Ectodermal cell (in vitro differentiated cells): ENCODE measurements at regions not wholly inside any gene's neighbourhood (a gene's known extent, or its start where the extent isn't known, plus 50 kb on each side); places are given as distances from the start of the nearest gene placed in this dataset.

Source experiments
- H3K27ac ChIP-seq: 2 replicates; pipeline ENCODE4 v1.7.0; 2013; ENCODE audit warnings: mild to moderate bottlenecking, low read depth, low read length; ENCODE audit not compliant: insufficient read depth, poor library complexity, severe bottlenecking
- H3K27me3 ChIP-seq: 2 replicates; pipeline ENCODE4 v1.7.0; 2013; ENCODE audit warnings: mild to moderate bottlenecking, low read length; ENCODE audit not compliant: insufficient read depth, control insufficient read depth, poor library complexity, severe bottlenecking
- H3K36me3 ChIP-seq: one replicate; pipeline ENCODE4 v1.7.0; 2013; ENCODE audit warnings: low read length; ENCODE audit not compliant: control insufficient read depth, insufficient read depth
- H3K4me1 ChIP-seq: one replicate; pipeline ENCODE4 v1.7.0; 2013; ENCODE audit warnings: low read length; ENCODE audit not compliant: control insufficient read depth, insufficient read depth
- H3K4me3 ChIP-seq: 2 replicates; pipeline ENCODE4 v1.7.0; 2013; ENCODE audit warnings: low read depth, low read length, control low read depth; ENCODE audit not compliant: insufficient read depth
- H3K9me3 ChIP-seq: 2 replicates; pipeline ENCODE4 v1.7.0; 2013; ENCODE audit warnings: mild to moderate bottlenecking, low read length, moderate library complexity; ENCODE audit not compliant: control insufficient read depth
- WGBS, 2 experiments: methylation state at CpG; one replicate each; pipeline ENCODE4 v1.1.7; 2013; ENCODE audit warnings: missing lambda C conversion rate in 2 of 2; 5-methylcytosine and 5-hydroxymethylcytosine counted together

- no peak overlapping the region for H3K4me3 ChIP-seq
- no peaks in the 10 kb centered on the region for H3K36me3 ChIP-seq
- H3K9me3 ChIP-seq: no peaks in the 10 kb centered on the region
- WGBS, 2 experiments: 98 to 99% methylated on average over 4 of the region's 4 CpGs
- no peak overlapping the region for H3K27ac ChIP-seq
- H3K4me1 ChIP-seq: no peaks in the 10 kb centered on the region
- H3K27me3 ChIP-seq: no peaks in the 10 kb centered on the region
These were observed 796.3 kb upstream of the SLC10A2 start for GRCh38 chr13:103862525-103862924.

GRCh38 chr13:103859952-103860351 lies 793.7 kb upstream of the SLC10A2 start:
- Histone ChIP-seq H3K36me3 (no peaks in the 10 kb centered on the region), H3K4me3 (no peak overlapping the region), H3K27me3 (no peaks in the 10 kb centered on the region), H3K9me3 (no peaks in the 10 kb centered on the region), H3K4me1 (no peaks in the 10 kb centered on the region), H3K27ac (no peak overlapping the region)
- WGBS, 2 experiments: 95 to 96% methylated on average over 3 of the region's 3 CpGs

- Histone ChIP-seq H3K36me3 (no peaks in the 10 kb centered on the region), H3K4me1 (no peaks in the 10 kb centered on the region), H3K9me3 (no peaks in the 10 kb centered on the region), H3K27me3 (no peaks in the 10 kb centered on the region), H3K4me3 (no peak overlapping the region), H3K27ac (no peak overlapping the region)
- 90 to 93% methylated on average over 5 of the region's 5 CpGs for WGBS, 2 experiments
These were observed 785.8 kb upstream of the SLC10A2 start for GRCh38 chr13:103852036-103852435.

- Histone ChIP-seq H3K36me3 (no peaks in the 10 kb centered on the region), H3K9me3 (no peaks in the 10 kb centered on the region)
- 89 to 100% methylated on average over 1 of the region's 2 CpGs for WGBS, 2 experiments
These were observed 778.3 kb upstream of the SLC10A2 start for GRCh38 chr13:103844471-103844870.

GRCh38 chr13:103839460-103839859 lies 773.2 kb upstream of the SLC10A2 start:
- Histone ChIP-seq H3K9me3 (no peaks in the 10 kb centered on the region), H3K4me1 (no peaks in the 10 kb centered on the region), H3K27me3 (no peaks in the 10 kb centered on the region), H3K27ac (no peak overlapping the region), H3K36me3 (no peaks in the 10 kb centered on the region), H3K4me3 (no peak overlapping the region)
- WGBS, 2 experiments: 90 to 94% methylated on average over 3 of the region's 3 CpGs

More at GRCh38 chr13:103844471-103844870, 778.3 kb upstream of the SLC10A2 start:
- Histone ChIP-seq H3K27me3 (no peaks in the 10 kb centered on the region), H3K27ac (no peak overlapping the region), H3K4me3 (no peak overlapping the region), H3K4me1 (no peaks in the 10 kb centered on the region)

- H3K27ac ChIP-seq: no peak overlapping the region
- H3K36me3 ChIP-seq: no peaks in the 10 kb centered on the region
- WGBS, 2 experiments: 100% methylated on average over 2 of the region's 3 CpGs; no CpG with 5 or more reads in 1 of the 2 experiments
- no peak overlapping the region for H3K4me3 ChIP-seq
- H3K4me1 ChIP-seq: no peaks in the 10 kb centered on the region
- no peaks in the 10 kb centered on the region for H3K27me3 ChIP-seq
- H3K9me3 ChIP-seq: no peaks in the 10 kb centered on the region
These were observed 768.8 kb upstream of the SLC10A2 start for GRCh38 chr13:103835052-103835451.

GRCh38 chr13:103833294-103833852 lies 767.2 kb upstream of the SLC10A2 start:
- no peak overlapping the region for H3K4me3 ChIP-seq
- no peak overlapping the region for H3K27ac ChIP-seq
- 82 to 92% methylated on average over 2 of the region's 2 CpGs for WGBS, 2 experiments
- H3K36me3 ChIP-seq: no peaks in the 10 kb centered on the region
- H3K9me3 ChIP-seq: no peaks in the 10 kb centered on the region
- no peaks in the 10 kb centered on the region for H3K4me1 ChIP-seq
- no peaks in the 10 kb centered on the region for H3K27me3 ChIP-seq

GRCh38 chr13:103815619-103816018 lies 749.4 kb upstream of the SLC10A2 start:
- WGBS, 2 experiments: 87 to 96% methylated on average over 4 of the region's 4 CpGs
- H3K4me3 ChIP-seq: no peak overlapping the region

GRCh38 chr13:103812971-103813370 lies 746.8 kb upstream of the SLC10A2 start:
- WGBS, 2 experiments: 95 to 98% methylated on average over 4 of the region's 5 CpGs
- H3K4me3 ChIP-seq: no peak overlapping the region
- no peaks in the 10 kb centered on the region for H3K36me3 ChIP-seq
- no peaks in the 10 kb centered on the region for H3K27me3 ChIP-seq
- H3K4me1 ChIP-seq: no peaks in the 10 kb centered on the region
- H3K9me3 ChIP-seq: no peaks in the 10 kb centered on the region
- H3K27ac ChIP-seq: no peak overlapping the region

More at GRCh38 chr13:103815619-103816018, 749.4 kb upstream of the SLC10A2 start:
- H3K27ac ChIP-seq: no peak overlapping the region
- H3K9me3 ChIP-seq: no peaks in the 10 kb centered on the region
- no peaks in the 10 kb centered on the region for H3K4me1 ChIP-seq
- H3K27me3 ChIP-seq: no peaks in the 10 kb centered on the region
- H3K36me3 ChIP-seq: no peaks in the 10 kb centered on the region

GRCh38 chr13:103812558-103812957 lies 746.3 kb upstream of the SLC10A2 start:
- WGBS, 2 experiments: 94 to 96% methylated on average over 3 to 4 of the region's 4 CpGs
- Histone ChIP-seq H3K36me3 (no peaks in the 10 kb centered on the region), H3K4me1 (no peaks in the 10 kb centered on the region), H3K4me3 (no peak overlapping the region), H3K27me3 (no peaks in the 10 kb centered on the region), H3K9me3 (no peaks in the 10 kb centered on the region), H3K27ac (no peak overlapping the region)

GRCh38 chr13:103810026-103810425 lies 743.8 kb upstream of the SLC10A2 start:
- no peaks in the 10 kb centered on the region for H3K4me1 ChIP-seq
- no peak overlapping the region for H3K4me3 ChIP-seq
- WGBS, 2 experiments: 98 to 100% methylated on average over 3 of the region's 3 CpGs

More at GRCh38 chr13:103810026-103810425, 743.8 kb upstream of the SLC10A2 start:
- H3K36me3 ChIP-seq: no peaks in the 10 kb centered on the region
- H3K9me3 ChIP-seq: no peaks in the 10 kb centered on the region
- no peaks in the 10 kb centered on the region for H3K27me3 ChIP-seq
- H3K27ac ChIP-seq: no peak overlapping the region
